ENCODE measurements at regions not wholly inside any gene's neighbourhood (a gene's known extent, or its start where the extent isn't known, plus 50 kb on each side); places are given as distances from the start of the nearest gene placed in this dataset.
"Not testable (repeated sequence)": the region's sequence is repeated elsewhere in the genome, so short reads cannot be mapped to it uniquely, and the experiment has no call there.

GRCh38 chr2:89296820-89297398 lies 605.4 kb downstream of the RPIA start:
- DNase-seq (ENCODE audit: low read depth in 2 of 2) = not testable (repeated sequence)

- not testable (repeated sequence) for DNase-seq (ENCODE audit: low read depth in 2 of 2)
Observed at GRCh38 chr2:89299196-89299595, 607.7 kb downstream of the RPIA start.

GRCh38 chr2:89305623-89306022 lies 614.1 kb downstream of the RPIA start:
- not testable (repeated sequence) for DNase-seq (ENCODE audit: low read depth in 2 of 2)

GRCh38 chr2:89306869-89307637 lies 615.6 kb downstream of the RPIA start:
- not testable (repeated sequence) for DNase-seq (ENCODE audit: low read depth in 2 of 2)

- DNase-seq (ENCODE audit: low read depth in 2 of 2) = not testable (repeated sequence)
Observed at GRCh38 chr2:89318990-89319389, 627.5 kb downstream of the RPIA start.

GRCh38 chr2:89325894-89326293 lies 634.4 kb downstream of the RPIA start:
- DNase-seq (ENCODE audit: low read depth in 2 of 2) = not testable (repeated sequence)

- not testable (repeated sequence) for DNase-seq (ENCODE audit: low read depth in 2 of 2)
Observed at GRCh38 chr2:89326455-89326854, 635.0 kb downstream of the RPIA start.

GRCh38 chr2:89328790-89329189 lies 637.3 kb downstream of the RPIA start:
- DNase-seq (ENCODE audit: low read depth in 2 of 2) = not testable (repeated sequence)
